CD14-positive monocyte (primary cell): ENCODE measurements at regions not wholly inside any gene's neighbourhood (a gene's known extent, or its start where the extent isn't known, plus 50 kb on each side); places are given as distances from the start of the nearest gene placed in this dataset.

Source experiments
- DNase-seq, 3 donors: peaks; one replicate each; pipeline ENCODE4 v3.0.0-alpha.2; 2011 to 2022
- H2AFZ ChIP-seq: 2 replicates; pipeline ENCODE4 v1.6.0; 2012; ENCODE audit warnings: mild to moderate bottlenecking, low read depth, low read length, inconsistent platforms; ENCODE audit not compliant: insufficient read depth, poor library complexity, severe bottlenecking
- H3K27ac ChIP-seq, 2 donors: 1 replicate in 1 of 2; 2 replicates in 1 of 2; pipeline ENCODE4 v1.5.1; 2012 to 2013; ENCODE audit warnings: low read length in 2 of 2, control low read depth in 1 of 2, inconsistent platforms in 1 of 2, low read depth in 1 of 2, mild to moderate bottlenecking in 1 of 2
- H3K27me3 ChIP-seq, 2 donors: one replicate each; pipeline versions ENCODE4 v1.6.0 to v1.6.1; 2011 to 2013; ENCODE audit warnings: low read length in 2 of 2; ENCODE audit not compliant: control insufficient read depth in 2 of 2, insufficient read depth in 2 of 2
- H3K36me3 ChIP-seq, 2 donors: replicated peaks in 1 of 2; 1 replicate in 1 of 2; 2 replicates in 1 of 2; pipeline versions ENCODE4 v1.5.1 to v1.6.1; 2012 to 2013; ENCODE audit warnings: low read length in 2 of 2, control low read depth in 1 of 2, inconsistent platforms in 1 of 2, mild to moderate bottlenecking in 1 of 2; ENCODE audit not compliant: insufficient read depth in 2 of 2, control insufficient read depth in 1 of 2
- H3K4me1 ChIP-seq, 2 donors: 1 replicate in 1 of 2; 2 replicates in 1 of 2; pipeline versions ENCODE4 v1.5.1 to v1.6.1; 2012 to 2013; ENCODE audit warnings: low read length in 2 of 2, control low read depth in 1 of 2, inconsistent platforms in 1 of 2, mild to moderate bottlenecking in 1 of 2, moderate library complexity in 1 of 2; ENCODE audit not compliant: insufficient read depth in 2 of 2, control insufficient read depth in 1 of 2
- H3K4me2 ChIP-seq: replicated peaks from 2 replicates; pipeline ENCODE3; 2012; ENCODE audit warnings: low read length, moderate library complexity, mild to moderate bottlenecking; ENCODE audit not compliant: poor library complexity, severe bottlenecking; ENCODE audit errors: extremely low read depth
- H3K4me3 ChIP-seq, 3 experiments: fragments of 200-600 bp in 1 of 3; sonication (generic) in 1 of 3; replicated peaks in 1 of 3; 1 replicate in 2 of 3; 2 replicates in 1 of 3; pipeline ENCODE4 v1.5.1; 2011 to 2013; ENCODE audit warnings: low read length in 3 of 3, mild to moderate bottlenecking in 3 of 3, control low read depth in 2 of 3, low read depth in 2 of 3, inconsistent platforms in 1 of 3, moderate library complexity in 1 of 3
- H3K79me2 ChIP-seq: 2 replicates; pipeline ENCODE4 v1.6.0; 2012; ENCODE audit warnings: mild to moderate bottlenecking, control low read depth, inconsistent platforms, low read length, moderate library complexity; ENCODE audit not compliant: insufficient read depth
- H3K9ac ChIP-seq: 2 replicates; pipeline ENCODE4 v1.6.0; 2017; ENCODE audit warnings: low read length, mild to moderate bottlenecking; ENCODE audit not compliant: insufficient read depth, poor library complexity, severe bottlenecking
- H3K9me3 ChIP-seq, 2 donors: replicated peaks in 1 of 2; 1 replicate in 1 of 2; 2 replicates in 1 of 2; pipeline versions ENCODE4 v1.5.1 to v1.6.1; 2012 to 2013; ENCODE audit warnings: low read length in 2 of 2, control low read depth in 1 of 2; ENCODE audit not compliant: control insufficient read depth in 1 of 2, insufficient read depth in 1 of 2
- H4K20me1 ChIP-seq: 2 replicates; pipeline ENCODE4 v1.6.0; 2012; ENCODE audit warnings: mild to moderate bottlenecking, low read length, control low read depth, moderate library complexity; ENCODE audit not compliant: insufficient read depth
- H3K27ac Mint-ChIP-seq, 7 donors: one replicate each; pipeline ENCODE4 v1.8.0; 2020; ENCODE audit warnings: mild to moderate bottlenecking in 7 of 7, mixed read lengths in 7 of 7, moderate library complexity in 6 of 7, inconsistent platforms in 2 of 7
- H3K27me3 Mint-ChIP-seq, 3 donors: one replicate each; pipeline ENCODE4 v1.8.0; 2021 to 2022; ENCODE audit warnings: low read depth in 3 of 3, mild to moderate bottlenecking in 3 of 3, mixed read lengths in 3 of 3, moderate library complexity in 3 of 3, inconsistent platforms in 1 of 3
- H3K36me3 Mint-ChIP-seq, 2 donors: one replicate each; pipeline ENCODE4 v1.8.0; 2020; ENCODE audit warnings: mixed read lengths in 2 of 2, inconsistent platforms in 1 of 2, mild to moderate bottlenecking in 1 of 2
- H3K4me1 Mint-ChIP-seq: one replicate; pipeline ENCODE4 v1.8.0; 2020; ENCODE audit warnings: mild to moderate bottlenecking, mixed read lengths
- H3K4me3 Mint-ChIP-seq, 2 donors: one replicate each; pipeline ENCODE4 v1.8.0; 2020; ENCODE audit warnings: mild to moderate bottlenecking in 2 of 2, mixed read lengths in 2 of 2, moderate library complexity in 1 of 2
- H3K9me3 Mint-ChIP-seq, 7 donors: one replicate each; pipeline ENCODE4 v1.8.0; 2020 to 2022; ENCODE audit warnings: mixed read lengths in 7 of 7, mild to moderate bottlenecking in 6 of 7, moderate library complexity in 6 of 7, inconsistent platforms in 2 of 7
- CTCF ChIP-seq: fragments of 200-600 bp; IDR thresholded peaks from one replicate; pipeline ENCODE4 v1.8.0; 2022; ENCODE audit warnings: antibody characterized with exemption, mild to moderate bottlenecking
- WGBS: methylation state at CpG from one replicate; pipeline ENCODE4 v1.1.5; 2013; ENCODE audit warnings: missing lambda C conversion rate; ENCODE audit not compliant: insufficient coverage; 5-methylcytosine and 5-hydroxymethylcytosine counted together
- intact Hi-C, 2 donors: fragments of 100-400 bp; cut with micrococcal nuclease; formaldehyde crosslinking; loops; one replicate each; pipeline versions ENCODE4 v1.15.0 to v1.15.1; 2023

DNA sequence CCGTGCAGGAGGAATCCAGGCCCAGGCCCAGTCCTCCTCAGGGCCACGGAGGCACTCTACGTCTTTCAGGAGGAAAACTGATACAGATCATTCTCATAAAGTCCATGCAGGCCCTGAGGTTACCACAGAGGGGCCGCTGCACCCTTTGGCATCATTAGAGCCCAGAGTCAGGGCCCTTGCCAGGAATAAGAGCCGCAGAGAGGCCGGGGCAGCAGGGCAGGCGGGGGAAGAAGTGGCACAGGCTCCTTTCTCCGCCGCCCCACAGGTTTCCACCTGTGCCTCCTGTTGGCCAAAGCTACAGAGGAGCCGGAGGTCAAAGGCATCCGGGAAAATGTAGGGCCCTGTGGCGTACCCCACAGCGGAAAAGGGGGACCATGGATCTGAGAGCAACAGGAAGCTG lies 366.6 kb upstream of the SHH start:
- no peak overlapping the region for H3K27ac Mint-ChIP-seq
- H3K9me3 Mint-ChIP-seq: peaks cover 0 to 3% (median 0%) of the 10 kb centered on the region in 7 donors
- H3K4me3 Mint-ChIP-seq: no peak overlapping the region
- Histone ChIP-seq H3K4me3 (no peak overlapping the region), H3K9me3 (no peaks in the 10 kb centered on the region), H3K4me1 (peaks cover 0 to 4% of the 10 kb centered on the region in 2 donors), H3K27me3 (no peaks in the 10 kb centered on the region), H3K36me3 (no peaks in the 10 kb centered on the region), H3K79me2 (no peaks in the 10 kb centered on the region), H3K9ac (no peak overlapping the region), H3K4me2 (no peak overlapping the region), H2AFZ (no peak overlapping the region), H4K20me1 (no peaks in the 10 kb centered on the region), H3K27ac (no peak overlapping the region)
- TF ChIP-seq CTCF: no peak
- no peaks in the 10 kb centered on the region for H3K36me3 Mint-ChIP-seq
- H3K27me3 Mint-ChIP-seq: peaks cover 6 to 9% (median 7%) of the 10 kb centered on the region in 3 donors
- 88% methylated on average over 13 of the region's 13 CpGs for WGBS
- peaks cover 8% of the 10 kb centered on the region for H3K4me1 Mint-ChIP-seq
- intact Hi-C loops: no loop called here
- no peak for DNase-seq

DNA sequence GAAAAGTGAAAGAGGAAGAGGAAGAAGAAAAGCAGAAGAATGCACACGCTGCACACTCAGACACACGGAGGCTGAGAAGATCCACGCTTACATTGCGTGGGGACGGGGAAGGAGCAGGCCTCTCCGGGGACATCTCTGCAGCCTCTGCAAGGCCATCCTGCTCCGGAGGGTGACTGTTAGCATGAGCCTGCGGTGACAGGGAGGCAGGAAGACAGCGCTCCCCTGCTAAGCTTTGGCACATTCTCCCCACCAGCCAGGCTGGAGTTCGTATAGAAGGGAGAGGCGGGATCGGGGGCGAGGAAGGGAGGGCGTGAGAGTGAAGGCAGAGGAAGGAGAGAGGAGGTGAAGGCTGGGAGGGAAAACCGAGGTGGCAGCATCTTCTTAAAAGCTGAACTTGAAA lies 366.0 kb upstream of the SHH start:
- Mint-ChIP-seq H3K27ac (no peak overlapping the region), H3K9me3 (peaks cover 0 to 3% (median 0%) of the 10 kb centered on the region in 7 donors), H3K36me3 (no peaks in the 10 kb centered on the region), H3K4me3 (no peak overlapping the region), H3K27me3 (peaks cover 5 to 9% (median 6%) of the 10 kb centered on the region in 3 donors), H3K4me1 (peaks cover 8% of the 10 kb centered on the region)
- Histone ChIP-seq H3K9me3 (no peaks in the 10 kb centered on the region), H3K27ac (no peak overlapping the region), H3K4me1 (peaks cover 0 to 4% of the 10 kb centered on the region in 2 donors), H4K20me1 (no peaks in the 10 kb centered on the region), H2AFZ (no peak overlapping the region), H3K27me3 (no peaks in the 10 kb centered on the region), H3K9ac (no peak overlapping the region), H3K36me3 (no peaks in the 10 kb centered on the region), H3K79me2 (no peaks in the 10 kb centered on the region), H3K4me2 (no peak overlapping the region), H3K4me3 (no peak overlapping the region)
- no peak for TF ChIP-seq CTCF
- WGBS: 19% methylated on average over 9 of the region's 15 CpGs
- intact Hi-C loops: no loop called here
- DNase-seq: no peak
